Effector memory CD8-positive, alpha-beta T cell (primary cell): ENCODE measurements at regions not wholly inside any gene's neighbourhood (a gene's known extent, or its start where the extent isn't known, plus 50 kb on each side); places are given as distances from the start of the nearest gene placed in this dataset.
A peak's percentile ranks its signal among the peaks of the same experiment; 100 is the strongest.

ENCODE experiments used
- ATAC-seq: fragments of 150-1000 bp; cut with Tn5 transposase; replicated peaks from 2 replicates; pipeline ENCODE4 v1.10.0; 2021; ENCODE audit warnings: mild to moderate bottlenecking, moderate library complexity
- DNase-seq, 3 experiments: peaks; one replicate each; pipeline ENCODE4 v3.0.0; 2021
- H3K27ac Mint-ChIP-seq, 2 donors: one replicate each; pipeline ENCODE4 v1.8.0; 2022; ENCODE audit warnings: mild to moderate bottlenecking in 2 of 2, mixed read lengths in 2 of 2, moderate library complexity in 2 of 2
- H3K27me3 Mint-ChIP-seq, 2 donors: one replicate each; pipeline ENCODE4 v1.8.0; 2022; ENCODE audit warnings: mixed read lengths in 2 of 2
- H3K36me3 Mint-ChIP-seq: one replicate; pipeline ENCODE4 v1.8.0; 2022; ENCODE audit warnings: mild to moderate bottlenecking, moderate library complexity, mixed read lengths; ENCODE audit not compliant: insufficient read depth
- H3K4me1 Mint-ChIP-seq, 2 donors: one replicate each; pipeline ENCODE4 v1.8.0; 2022; ENCODE audit warnings: low read depth in 2 of 2, mixed read lengths in 2 of 2
- H3K4me3 Mint-ChIP-seq, 2 donors: one replicate each; pipeline ENCODE4 v1.8.0; 2022; ENCODE audit warnings: mild to moderate bottlenecking in 2 of 2, mixed read lengths in 2 of 2, moderate library complexity in 2 of 2
- H3K9me3 Mint-ChIP-seq, 2 donors: one replicate each; pipeline ENCODE4 v1.8.0; 2022; ENCODE audit warnings: mixed read lengths in 2 of 2

- H3K36me3 Mint-ChIP-seq: peaks cover 4% of the 10 kb centered on the region
- H3K9me3 Mint-ChIP-seq: no peaks in the 10 kb centered on the region
- DNase-seq: no peak
- peaks cover 58 to 72% of the 10 kb centered on the region in 2 donors for H3K4me1 Mint-ChIP-seq
- H3K27ac Mint-ChIP-seq: peak overlapping the region; percentile 60 to 86
- peak overlapping the region in 1 of 2 donors; percentile 41 for H3K4me3 Mint-ChIP-seq
- H3K27me3 Mint-ChIP-seq: no peaks in the 10 kb centered on the region
- no peak for ATAC-seq
Observed at GRCh38 chr14:100403105-100403504, 80.0 kb downstream of the SLC25A47 start.

DNA sequence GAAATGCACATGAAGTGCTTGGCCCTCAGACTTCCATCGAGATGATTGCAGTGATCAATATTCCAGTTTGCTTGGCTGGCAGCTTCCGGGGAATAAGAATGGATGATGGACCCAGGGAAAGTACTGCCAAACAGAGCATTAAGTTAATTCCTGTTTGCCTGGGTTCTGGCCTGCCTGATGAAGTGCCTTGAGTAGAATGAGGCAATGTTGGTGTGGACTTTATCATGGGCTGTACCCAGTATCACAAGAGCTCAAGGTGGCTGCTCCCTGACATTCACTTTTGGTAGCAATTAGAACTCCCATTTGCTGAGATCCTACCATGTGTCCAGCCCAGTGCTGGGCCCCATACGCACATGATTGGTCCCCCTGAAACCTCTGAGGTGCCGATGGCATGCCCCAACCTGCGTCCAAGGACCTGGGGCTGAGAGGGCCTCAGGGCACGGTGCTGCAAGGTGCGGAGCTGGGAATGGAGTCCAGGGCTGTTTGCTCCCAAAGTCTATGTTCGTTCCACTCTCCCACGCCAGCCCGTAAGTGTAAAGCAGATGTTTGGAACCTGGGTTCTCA, 80.7 kb downstream of the SLC25A47 start:
- H3K36me3 Mint-ChIP-seq: peaks cover 4% of the 10 kb centered on the region
- H3K4me1 Mint-ChIP-seq: peaks cover 59 to 71% of the 10 kb centered on the region in 2 donors
- no peak for ATAC-seq

DNA sequence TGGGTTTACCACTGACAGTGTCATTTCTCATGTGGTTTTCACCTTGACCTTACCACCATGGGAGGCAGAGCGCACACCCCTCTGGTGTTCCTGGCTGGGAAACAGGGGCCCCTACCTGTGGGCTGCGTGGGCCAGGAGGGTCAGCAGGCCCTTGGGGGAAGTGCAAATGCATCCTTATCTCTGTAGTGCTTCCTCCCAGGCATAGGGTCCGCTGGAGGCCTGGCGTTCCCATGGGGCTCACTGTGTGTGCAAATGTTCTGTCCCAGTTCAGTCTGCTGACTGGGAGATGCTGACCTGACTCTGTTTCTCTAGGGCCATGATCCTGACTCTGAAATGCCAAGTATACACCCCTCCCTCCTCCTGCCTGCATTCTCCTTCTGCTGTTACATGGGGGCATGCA, 81.3 kb downstream of the SLC25A47 start:
- Mint-ChIP-seq H3K36me3 (peaks cover 4% of the 10 kb centered on the region), H3K4me1 (peaks cover 56 to 66% of the 10 kb centered on the region in 2 donors), H3K4me3 (peak overlapping the region in 1 of 2 donors; percentile 9), H3K27me3 (no peaks in the 10 kb centered on the region), H3K9me3 (no peaks in the 10 kb centered on the region), H3K27ac (peak overlapping the region; percentile 86 to 90)
- no peak for DNase-seq
- ATAC-seq: no peak

More for the DNA sequence above, 80.7 kb downstream of the SLC25A47 start:
- Mint-ChIP-seq H3K4me3 (no peak overlapping the region), H3K27ac (peak overlapping the region; percentile 60 to 86), H3K27me3 (no peaks in the 10 kb centered on the region), H3K9me3 (no peaks in the 10 kb centered on the region)
- no peak for DNase-seq

GRCh38 chr14:100405760-100406455, 82.8 kb downstream of the SLC25A47 start:
- peaks cover 55 to 60% of the 10 kb centered on the region in 2 donors for H3K4me1 Mint-ChIP-seq
- no peaks in the 10 kb centered on the region for H3K9me3 Mint-ChIP-seq
- H3K4me3 Mint-ChIP-seq: peak overlapping the region; percentile 40 to 46

GRCh38 chr14:100406505-100407131, 83.5 kb downstream of the SLC25A47 start:
- peak overlapping the region; percentile 86 to 90 for H3K27ac Mint-ChIP-seq
- ATAC-seq (peak; percentile 77), DNase-seq (peak; percentile 17 to 36 (median 27))
- peak overlapping the region; percentile 40 to 46 for H3K4me3 Mint-ChIP-seq
- no peaks in the 10 kb centered on the region for H3K27me3 Mint-ChIP-seq
- peaks cover 55 to 59% of the 10 kb centered on the region in 2 donors for H3K4me1 Mint-ChIP-seq
- peaks cover 7% of the 10 kb centered on the region for H3K36me3 Mint-ChIP-seq
- no peaks in the 10 kb centered on the region for H3K9me3 Mint-ChIP-seq

More at GRCh38 chr14:100405760-100406455, 82.8 kb downstream of the SLC25A47 start:
- no peaks in the 10 kb centered on the region for H3K27me3 Mint-ChIP-seq
- DNase-seq (no peak), ATAC-seq (no peak)
- peak overlapping the region; percentile 86 to 90 for H3K27ac Mint-ChIP-seq
- H3K36me3 Mint-ChIP-seq: peaks cover 7% of the 10 kb centered on the region

GRCh38 chr14:100407376-100408102, 84.4 kb downstream of the SLC25A47 start:
- peaks cover 51 to 53% of the 10 kb centered on the region in 2 donors for H3K4me1 Mint-ChIP-seq
- peak overlapping the region; percentile 86 to 90 for H3K27ac Mint-ChIP-seq
- no peak for DNase-seq
- H3K4me3 Mint-ChIP-seq: peak overlapping the region in 1 of 2 donors; percentile 40
- ATAC-seq: no peak
- no peaks in the 10 kb centered on the region for H3K9me3 Mint-ChIP-seq
- H3K27me3 Mint-ChIP-seq: no peaks in the 10 kb centered on the region
- peaks cover 10% of the 10 kb centered on the region for H3K36me3 Mint-ChIP-seq

DNA sequence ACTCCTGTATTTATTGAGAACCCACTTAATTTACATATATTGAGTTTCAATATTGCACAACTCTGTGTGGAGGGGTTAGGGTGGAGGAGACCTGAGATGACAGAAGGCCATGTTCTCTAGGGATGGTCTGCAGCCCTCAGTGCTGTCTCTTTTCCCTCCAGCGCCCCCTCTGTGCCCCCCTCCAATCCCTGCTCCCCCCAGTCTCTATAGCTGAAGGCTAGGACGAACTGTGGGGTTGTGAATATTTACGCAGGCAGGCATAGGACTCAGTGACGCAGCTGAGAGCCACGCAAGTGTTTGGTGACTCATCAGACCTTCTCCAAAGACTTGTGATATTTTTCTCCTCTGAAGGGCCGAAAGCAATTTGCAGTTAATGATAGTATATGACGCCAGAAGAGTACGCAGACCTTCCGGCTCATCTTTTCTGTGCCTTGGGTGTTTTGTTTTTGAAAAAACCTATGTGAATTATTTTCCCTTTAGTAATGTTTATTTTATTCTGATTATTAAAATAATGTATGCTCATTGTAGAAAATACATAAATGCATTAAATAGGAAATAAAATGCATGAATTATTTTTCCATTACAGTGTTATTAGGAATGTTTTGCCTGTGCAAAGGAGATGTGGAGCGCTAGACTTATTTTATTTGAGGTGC, 85.3 kb downstream of the SLC25A47 start:
- peaks cover 45 to 47% of the 10 kb centered on the region in 2 donors for H3K4me1 Mint-ChIP-seq
- H3K27ac Mint-ChIP-seq: peak overlapping the region; percentile 86 to 90
- peak overlapping the region in 1 of 2 donors; percentile 36 for H3K4me3 Mint-ChIP-seq
- H3K36me3 Mint-ChIP-seq: peaks cover 10% of the 10 kb centered on the region
- DNase-seq (peak; percentile 18 to 27 (median 27)), ATAC-seq (peak; percentile 81)
- no peaks in the 10 kb centered on the region for H3K9me3 Mint-ChIP-seq
- H3K27me3 Mint-ChIP-seq: no peaks in the 10 kb centered on the region

GRCh38 chr14:100409003-100409360, 85.8 kb downstream of the SLC25A47 start:
- Mint-ChIP-seq H3K27ac (peak overlapping the region; percentile 86 to 90), H3K36me3 (peaks cover 10% of the 10 kb centered on the region), H3K4me1 (peaks cover 40 to 42% of the 10 kb centered on the region in 2 donors), H3K4me3 (no peak overlapping the region), H3K9me3 (no peaks in the 10 kb centered on the region), H3K27me3 (no peaks in the 10 kb centered on the region)
- ATAC-seq (no peak), DNase-seq (no peak)

DNA sequence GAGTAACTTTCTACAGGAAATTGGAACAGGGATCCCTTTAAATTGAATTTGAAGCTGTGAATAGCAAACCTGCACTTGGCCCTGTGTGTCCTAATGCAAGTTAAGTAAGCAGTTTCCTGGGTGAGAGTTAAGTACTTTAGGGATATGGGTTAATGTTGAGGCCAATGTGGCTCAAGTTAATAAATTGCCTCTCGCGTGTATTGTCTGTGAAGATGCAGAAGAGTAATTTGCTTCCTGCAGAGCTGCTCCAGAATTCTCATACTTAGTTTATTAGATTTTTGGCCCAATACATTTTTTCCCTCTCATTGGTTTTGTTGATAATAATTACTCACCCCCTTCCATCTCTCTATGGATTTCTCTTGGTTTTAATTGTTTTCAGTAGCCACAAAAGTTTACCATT, 86.5 kb downstream of the SLC25A47 start:
- no peak for ATAC-seq
- H3K27ac Mint-ChIP-seq: peak overlapping the region; percentile 53 to 90

GRCh38 chr14:100410056-100410565, 87.0 kb downstream of the SLC25A47 start:
- peaks cover 10% of the 10 kb centered on the region for H3K36me3 Mint-ChIP-seq

More for the DNA sequence above, 86.5 kb downstream of the SLC25A47 start:
- no peaks in the 10 kb centered on the region for H3K9me3 Mint-ChIP-seq
- no peaks in the 10 kb centered on the region for H3K27me3 Mint-ChIP-seq
- H3K4me1 Mint-ChIP-seq: peaks cover 36% of the 10 kb centered on the region in 2 donors
- H3K4me3 Mint-ChIP-seq: no peak overlapping the region
- no peak for DNase-seq
- peaks cover 10% of the 10 kb centered on the region for H3K36me3 Mint-ChIP-seq

GRCh38 chr14:100413699-100414098, 90.6 kb downstream of the SLC25A47 start:
- Mint-ChIP-seq H3K36me3 (peaks cover 6% of the 10 kb centered on the region), H3K27me3 (no peaks in the 10 kb centered on the region), H3K4me3 (no peak overlapping the region), H3K9me3 (no peaks in the 10 kb centered on the region), H3K4me1 (peaks cover 0 to 11% of the 10 kb centered on the region in 2 donors), H3K27ac (no peak overlapping the region)
- ATAC-seq: no peak
- no peak for DNase-seq

More at GRCh38 chr14:100410056-100410565, 87.0 kb downstream of the SLC25A47 start:
- H3K4me1 Mint-ChIP-seq: peaks cover 31 to 32% of the 10 kb centered on the region in 2 donors
- H3K4me3 Mint-ChIP-seq: no peak overlapping the region
- peak overlapping the region; percentile 53 to 90 for H3K27ac Mint-ChIP-seq
- no peaks in the 10 kb centered on the region for H3K9me3 Mint-ChIP-seq
- no peak for ATAC-seq
- H3K27me3 Mint-ChIP-seq: no peaks in the 10 kb centered on the region
- DNase-seq: no peak

- Mint-ChIP-seq H3K9me3 (no peaks in the 10 kb centered on the region), H3K27me3 (no peaks in the 10 kb centered on the region), H3K4me3 (no peak overlapping the region), H3K27ac (no peak overlapping the region), H3K4me1 (peaks cover 0 to 14% of the 10 kb centered on the region in 2 donors), H3K36me3 (peaks cover 4% of the 10 kb centered on the region)
- ATAC-seq (no peak), DNase-seq (no peak)
Observed at GRCh38 chr14:100415226-100415625, 92.1 kb downstream of the SLC25A47 start.
